ENCODE measurements at regions not wholly inside any gene's neighbourhood (a gene's known extent, or its start where the extent isn't known, plus 50 kb on each side); places are given as distances from the start of the nearest gene placed in this dataset.

DNA sequence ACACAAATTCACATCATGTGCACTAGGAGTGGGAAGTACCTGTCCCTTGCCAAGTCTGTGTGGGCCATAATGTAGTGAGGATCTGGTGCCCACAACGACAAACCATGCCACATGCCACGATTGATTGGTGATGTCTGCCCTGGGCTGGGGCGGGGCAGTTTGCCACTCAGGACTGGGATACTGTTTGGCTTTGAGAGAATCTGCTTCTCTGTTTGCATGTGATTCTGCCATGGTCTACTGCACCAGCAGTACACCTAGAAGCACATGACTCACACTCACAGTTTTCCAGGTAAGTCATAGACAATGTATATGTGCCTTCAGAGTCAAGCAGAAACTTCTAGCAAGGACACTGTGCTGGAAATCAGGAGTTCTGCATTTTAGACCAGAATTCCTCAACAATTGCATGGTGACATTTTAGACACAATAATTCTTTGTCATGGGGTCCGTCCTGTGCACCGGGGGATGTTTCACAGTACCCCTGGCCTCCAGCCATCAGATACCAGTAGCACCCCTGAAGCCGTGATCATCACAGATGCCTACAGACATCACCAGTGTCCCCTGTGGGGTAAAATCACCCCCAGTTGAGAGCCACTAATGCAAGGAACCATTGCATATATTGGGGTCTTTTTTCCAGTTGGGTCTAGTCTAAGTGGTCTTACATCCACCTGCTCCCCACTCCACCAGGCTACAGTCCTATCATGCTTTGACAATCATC, 278.3 kb downstream of the EIPR1 start:
- no peak for ATAC-seq

GRCh38 chr2:3098231-3098630, 279.4 kb downstream of the EIPR1 start:
- no peak for ATAC-seq

DNA sequence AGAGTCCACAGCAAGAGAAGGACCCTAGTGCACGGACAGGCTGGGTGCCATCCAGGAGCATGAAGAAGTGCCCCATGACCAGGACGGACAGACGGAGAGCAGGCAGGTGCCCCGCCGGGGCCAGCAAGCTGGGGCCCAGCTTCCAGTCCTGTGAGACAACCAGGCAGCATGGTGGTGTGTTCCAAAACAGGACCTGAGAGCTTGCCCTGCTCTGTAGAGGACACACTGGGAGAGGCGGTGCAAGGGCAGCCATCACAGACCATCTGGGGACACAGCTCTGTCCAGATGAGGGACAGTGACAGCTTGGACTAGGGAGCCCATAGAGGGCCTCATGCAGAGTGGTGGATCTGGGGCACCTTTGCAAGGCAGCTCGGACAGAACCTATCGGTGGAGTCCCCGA, 279.8 kb downstream of the EIPR1 start:
- ATAC-seq = peak in 1 of 2 donors; percentile 25

GRCh38 chr2:3094999-3095958, 282.3 kb downstream of the EIPR1 start:
- no peak for ATAC-seq

- ATAC-seq = no peak
Measured at GRCh38 chr2:3094318-3094717, 283.3 kb downstream of the EIPR1 start.

DNA sequence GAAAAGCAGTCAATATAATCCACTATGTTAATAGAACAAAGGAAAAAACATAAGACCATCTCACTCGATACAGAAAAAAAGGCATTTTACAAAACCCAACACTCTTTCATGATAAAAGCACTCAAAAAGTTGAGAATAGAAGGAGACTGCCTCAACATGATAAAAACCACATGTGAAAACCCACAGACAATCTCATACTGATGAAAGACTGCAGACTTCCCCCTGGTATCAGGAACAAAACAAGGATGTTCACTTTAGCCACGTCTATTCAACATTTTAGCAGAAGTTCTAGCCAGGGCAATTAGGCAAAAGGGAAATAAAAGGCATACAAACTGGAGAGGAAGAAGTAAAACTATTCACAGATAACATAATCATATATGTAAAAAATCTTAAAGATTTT, 285.9 kb downstream of the EIPR1 start:
- no peak for ATAC-seq

DNA sequence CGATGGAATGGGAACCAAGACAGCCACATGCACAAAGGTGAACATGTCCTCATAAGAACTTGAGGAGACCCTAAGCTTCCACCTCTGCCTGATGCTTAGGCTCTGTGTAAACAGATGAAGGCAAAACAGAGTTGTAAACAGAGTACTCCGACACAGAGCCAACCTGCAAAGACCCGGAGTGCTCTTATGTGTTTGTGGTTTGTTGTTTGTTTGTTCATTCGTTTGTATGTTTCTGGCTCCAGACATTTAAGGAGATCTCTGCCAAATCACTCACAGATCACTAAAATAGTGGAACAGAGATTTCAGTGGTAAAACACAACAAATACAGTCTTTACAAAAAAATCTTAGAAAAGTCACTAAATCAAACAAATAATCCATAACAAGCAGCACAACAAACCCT, 294.9 kb downstream of the EIPR1 start:
- no peak for ATAC-seq

DNA sequence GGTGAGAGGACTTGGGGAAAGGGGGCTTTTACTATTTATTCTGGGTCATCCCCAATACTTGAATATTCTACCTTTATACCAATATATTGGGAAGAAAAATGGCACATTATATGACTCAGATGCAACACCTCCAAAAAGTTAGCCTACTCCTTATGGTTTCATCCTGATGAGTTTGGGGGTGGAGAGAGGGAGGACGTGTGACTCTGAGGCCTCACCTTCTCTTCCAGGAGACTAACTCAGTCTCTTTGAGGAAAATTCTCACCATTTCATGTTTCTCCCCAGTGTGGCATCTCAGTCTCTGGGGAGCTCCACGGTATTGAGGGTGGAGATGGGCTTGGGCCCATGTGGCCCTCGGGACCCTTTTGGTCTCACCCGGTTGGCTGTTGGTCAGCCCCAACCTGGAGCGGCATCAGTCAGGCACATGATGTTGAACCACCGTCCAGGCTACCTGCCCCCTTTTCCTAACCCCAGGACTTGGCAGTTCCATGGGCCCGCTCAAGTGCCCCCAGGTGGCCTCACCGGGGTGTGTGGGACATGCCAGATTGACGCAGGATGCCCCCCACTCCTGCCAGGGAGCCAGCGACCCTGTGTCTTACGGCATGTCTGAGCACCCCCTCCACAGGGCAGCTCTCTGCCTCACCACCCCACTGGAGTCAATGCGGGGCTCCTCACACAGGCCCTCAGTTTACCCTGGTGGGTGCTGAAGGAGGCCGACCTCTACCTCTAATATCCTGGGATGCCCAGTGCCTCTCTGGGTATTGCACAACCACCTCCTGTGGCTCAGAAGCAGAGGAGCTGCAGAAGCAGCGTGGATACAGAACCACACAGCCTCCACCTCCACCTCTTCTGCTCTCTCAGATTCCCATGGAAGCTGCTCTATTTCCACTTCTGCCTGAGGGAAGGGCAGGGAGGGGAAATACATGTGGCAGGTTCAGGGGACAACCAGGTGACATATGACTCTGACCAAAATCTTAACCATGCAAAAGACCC, 297.4 kb downstream of the EIPR1 start:
- no peak for ATAC-seq

DNA sequence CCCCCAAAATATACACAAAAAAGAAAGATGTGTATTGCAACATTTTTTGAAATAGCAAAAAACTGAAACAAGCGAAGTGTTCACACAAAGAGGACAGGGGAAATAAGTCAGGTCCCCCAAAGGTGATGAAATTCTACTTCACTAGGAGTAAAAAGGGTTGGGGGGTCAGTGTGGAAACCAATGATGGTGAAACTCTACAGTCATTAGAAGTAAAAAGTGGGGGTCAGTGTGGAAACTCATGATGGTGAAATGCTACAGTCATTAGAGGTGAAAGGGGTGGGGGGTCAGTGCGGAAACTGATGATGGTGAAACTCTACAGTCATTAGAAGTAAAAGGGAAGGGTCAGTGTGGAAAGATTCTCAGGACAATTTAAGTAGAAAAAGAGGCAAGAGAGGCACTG, 298.2 kb downstream of the EIPR1 start:
- no peak for ATAC-seq

GRCh38 chr2:3078684-3079083, 298.9 kb downstream of the EIPR1 start:
- no peak for ATAC-seq

DNA sequence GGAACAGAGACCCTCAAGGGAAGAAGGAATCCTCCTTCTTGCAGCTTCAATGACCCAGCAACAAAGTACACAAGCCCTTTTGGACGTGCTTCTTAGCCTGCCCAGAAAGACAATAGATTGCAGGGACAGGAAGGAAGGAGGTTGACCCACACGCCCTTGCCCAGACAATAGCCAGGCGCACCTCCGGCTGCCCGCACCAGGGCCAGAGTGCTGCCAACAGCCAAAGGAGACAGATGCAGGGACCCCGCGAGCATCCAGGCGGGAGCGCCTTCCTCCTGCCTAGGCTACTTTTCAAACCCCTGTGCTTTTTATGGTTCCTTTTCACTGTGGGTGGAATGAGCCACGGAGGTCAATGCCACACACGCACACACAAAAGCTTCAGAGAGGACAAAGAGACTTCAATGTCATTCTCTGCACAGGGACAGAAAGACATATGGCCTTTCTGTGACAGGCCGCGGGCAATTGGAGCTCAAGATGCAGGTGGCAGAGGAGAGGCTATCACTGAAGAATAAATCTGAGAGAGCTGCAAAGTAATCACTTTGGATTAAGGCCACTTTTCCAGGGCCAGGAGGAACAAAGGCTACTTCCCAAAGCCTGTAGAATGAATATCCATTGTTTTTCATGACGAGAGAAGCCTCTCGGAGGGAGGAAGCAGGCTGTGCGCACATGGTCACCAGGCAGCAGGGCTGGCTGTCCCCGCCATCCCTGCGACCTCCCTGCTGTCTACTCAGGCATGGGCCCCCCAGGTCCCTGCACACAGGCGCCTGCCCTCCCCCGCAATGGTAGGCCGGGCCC, 300.6 kb downstream of the EIPR1 start:
- ATAC-seq = no peak

DNA sequence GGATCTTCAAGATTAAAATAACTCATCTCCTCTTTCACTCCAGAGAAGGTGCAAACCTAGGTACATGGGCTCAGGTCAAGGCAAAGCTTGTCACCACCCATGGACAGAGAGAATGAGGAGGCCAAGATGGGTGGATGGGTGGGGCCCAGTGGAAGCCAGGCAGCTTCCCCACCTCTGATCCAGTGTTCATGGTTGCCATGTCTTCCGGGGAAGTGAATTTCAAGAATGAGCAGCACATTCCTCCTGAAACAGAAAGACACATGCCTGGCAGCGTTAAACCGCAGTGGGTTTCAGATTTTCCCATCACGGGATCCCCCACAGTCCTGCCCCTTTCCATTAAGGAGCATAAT, 301.7 kb downstream of the EIPR1 start:
- ATAC-seq = no peak

DNA sequence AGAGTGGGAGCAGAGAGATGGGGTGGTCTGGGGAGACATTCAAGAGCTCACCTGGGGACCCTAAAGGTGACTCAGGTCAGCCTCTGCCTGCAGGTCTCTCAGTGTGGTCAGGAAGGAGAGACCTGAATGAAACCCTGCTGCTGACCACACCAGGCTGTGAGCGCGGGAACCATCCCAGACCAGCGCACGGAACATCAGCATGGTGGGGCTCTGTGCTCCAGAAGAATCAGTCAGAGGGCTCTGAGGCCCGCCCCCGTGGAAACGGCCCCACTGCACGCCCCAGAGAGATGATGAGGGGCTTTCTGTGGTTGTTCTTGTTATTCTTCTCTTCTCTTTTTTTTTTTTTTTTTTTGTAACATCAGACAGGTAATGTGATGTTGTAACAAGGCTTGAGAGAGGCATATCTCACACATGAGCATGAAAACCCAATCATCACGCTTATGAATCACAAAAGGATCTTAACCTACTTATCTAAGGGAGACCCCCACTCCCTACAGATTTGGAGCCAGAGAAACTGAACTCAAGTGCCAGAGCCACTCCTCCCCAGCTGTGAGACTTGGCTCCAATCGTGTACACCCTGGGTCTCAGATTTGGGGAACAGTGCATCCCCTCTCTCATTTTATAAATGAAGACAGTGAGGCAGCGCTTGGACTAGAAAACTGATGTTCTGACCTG, 302.2 kb downstream of the EIPR1 start:
- no peak for ATAC-seq

DNA sequence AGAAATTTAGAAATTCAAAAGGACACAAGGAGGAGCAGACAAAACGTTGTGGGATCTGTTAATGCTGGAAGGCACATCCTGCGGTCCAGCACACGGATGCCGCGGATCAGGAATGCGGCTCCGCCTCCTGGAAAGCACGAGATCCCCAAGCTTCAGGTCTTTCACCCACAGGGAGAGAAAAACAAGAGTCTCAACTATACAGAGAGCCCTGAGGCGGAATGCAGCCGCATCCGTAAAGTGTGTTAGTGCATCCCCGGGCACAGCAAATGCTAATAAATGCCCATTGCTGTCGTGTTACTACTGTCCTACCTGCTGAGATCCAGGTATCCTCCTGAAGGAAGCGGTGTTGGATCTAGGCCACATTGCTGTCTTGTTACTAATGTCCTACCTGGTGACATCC, 303.9 kb downstream of the EIPR1 start:
- no peak for ATAC-seq

DNA sequence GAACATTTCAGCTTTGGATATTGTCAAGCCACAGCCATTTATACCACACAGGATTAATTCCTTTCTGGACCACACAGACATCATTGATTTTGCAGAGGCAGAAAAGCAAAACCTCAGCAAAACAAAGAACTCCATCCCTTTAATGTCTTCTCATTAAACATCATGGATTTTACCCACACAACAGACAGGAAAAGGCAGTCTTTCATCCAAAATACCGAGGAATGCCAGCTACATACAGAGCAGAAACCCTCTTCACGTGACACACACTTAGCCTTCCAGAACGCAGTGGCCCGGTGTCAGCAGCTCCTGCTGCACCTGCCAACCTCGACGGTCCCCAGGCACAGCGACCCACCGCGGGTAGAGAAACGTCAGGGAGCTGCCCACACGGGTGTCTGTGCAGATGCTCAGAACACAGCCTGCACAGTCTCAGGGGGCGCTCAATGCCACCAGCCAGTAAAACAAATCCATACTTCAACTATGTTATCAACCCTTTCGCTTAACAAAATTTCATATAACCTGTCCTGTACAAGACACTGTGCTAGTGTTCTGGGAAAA, 304.5 kb downstream of the EIPR1 start:
- ATAC-seq = no peak

DNA sequence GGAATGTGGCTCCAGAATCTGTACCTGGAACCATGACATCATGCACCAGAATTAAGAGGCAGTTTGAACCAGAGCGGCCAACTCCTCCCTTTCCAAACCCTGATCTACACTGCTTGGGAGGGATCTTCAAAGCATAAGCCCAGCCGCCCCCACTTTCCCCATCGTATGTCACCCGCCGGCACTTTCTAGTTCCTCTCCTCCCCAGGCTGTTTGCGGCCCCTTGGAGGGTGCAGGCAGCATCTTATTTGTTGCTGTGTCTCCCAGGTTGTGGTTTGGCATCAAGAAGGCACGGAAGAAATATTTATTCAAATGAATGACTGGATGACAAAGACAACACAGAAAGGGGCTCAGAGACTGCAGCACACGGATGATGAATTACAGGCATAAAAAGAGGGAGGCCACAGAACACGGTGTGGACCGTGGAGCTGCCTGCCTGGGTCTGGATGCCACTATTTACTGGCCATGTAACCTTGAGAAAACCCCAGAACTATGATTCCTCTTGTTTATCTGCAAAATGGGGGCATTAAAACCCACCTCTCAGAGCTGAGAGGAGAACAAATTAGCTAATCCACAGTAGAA, 305.8 kb downstream of the EIPR1 start:
- ATAC-seq = no peak

GRCh38 chr2:3066831-3067230, 310.8 kb downstream of the EIPR1 start:
- ATAC-seq = no peak

DNA sequence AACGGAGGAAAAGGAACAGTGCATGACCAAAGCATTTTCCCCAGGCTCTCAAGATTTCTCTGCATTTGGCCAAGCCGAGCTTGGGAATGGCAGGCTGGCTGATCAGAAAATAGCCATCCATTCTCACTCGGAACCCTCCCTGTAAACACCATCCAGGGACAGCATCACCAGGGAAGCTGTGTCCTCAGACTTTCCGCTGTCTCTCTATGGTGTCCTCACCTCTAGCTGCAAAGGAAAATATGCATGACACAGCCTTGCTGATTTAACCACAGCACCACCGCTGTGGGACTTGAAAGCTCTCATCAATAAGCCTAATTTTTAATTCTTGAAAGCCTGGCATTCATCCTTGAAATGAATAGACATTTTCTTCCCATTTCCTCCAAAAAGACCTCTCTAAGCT, 311.7 kb downstream of the EIPR1 start:
- no peak for ATAC-seq

DNA sequence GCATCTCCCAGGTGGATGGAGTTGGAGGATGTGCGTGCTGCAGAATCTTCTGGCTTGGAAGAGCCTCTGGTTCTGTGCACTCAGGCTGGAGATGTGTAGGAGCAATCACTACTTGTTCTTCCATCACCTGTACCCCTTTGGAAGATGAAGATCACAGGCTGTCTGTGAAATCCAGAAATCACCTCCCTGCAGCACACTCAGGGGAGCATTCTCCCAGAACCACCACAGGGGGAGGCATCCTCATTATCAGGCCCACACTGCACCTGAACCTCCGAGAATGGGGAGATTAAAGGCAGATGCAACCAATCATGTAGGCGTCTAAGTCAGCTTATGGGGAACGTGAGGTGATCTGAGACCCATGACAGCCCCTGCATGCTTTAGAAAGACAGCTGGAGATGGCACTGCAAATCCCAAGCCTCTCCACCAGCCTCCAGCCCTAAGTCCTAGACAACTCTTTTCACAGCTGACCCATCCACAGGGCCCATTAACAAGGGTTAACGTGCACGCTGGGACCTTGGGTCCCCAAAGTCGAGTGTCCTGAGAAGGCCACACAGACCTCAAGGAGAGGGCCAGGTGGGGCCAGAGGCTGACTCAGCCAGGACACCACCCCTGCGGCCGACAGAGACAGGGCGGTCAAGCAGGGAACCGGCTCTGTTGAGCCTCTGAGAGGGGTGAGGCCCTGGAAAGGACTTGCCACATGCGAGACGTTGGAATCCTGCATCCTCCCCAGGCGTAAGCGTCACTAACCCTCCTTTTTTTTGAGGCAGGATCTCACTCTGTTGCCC, 314.9 kb downstream of the EIPR1 start:
- no peak for ATAC-seq

- no peak for ATAC-seq
Measured at GRCh38 chr2:3060049-3060448, 317.6 kb downstream of the EIPR1 start.
